ENCODE measurements at regions not wholly inside any gene's neighbourhood (a gene's known extent, or its start where the extent isn't known, plus 50 kb on each side); places are given as distances from the start of the nearest gene placed in this dataset.

DNA sequence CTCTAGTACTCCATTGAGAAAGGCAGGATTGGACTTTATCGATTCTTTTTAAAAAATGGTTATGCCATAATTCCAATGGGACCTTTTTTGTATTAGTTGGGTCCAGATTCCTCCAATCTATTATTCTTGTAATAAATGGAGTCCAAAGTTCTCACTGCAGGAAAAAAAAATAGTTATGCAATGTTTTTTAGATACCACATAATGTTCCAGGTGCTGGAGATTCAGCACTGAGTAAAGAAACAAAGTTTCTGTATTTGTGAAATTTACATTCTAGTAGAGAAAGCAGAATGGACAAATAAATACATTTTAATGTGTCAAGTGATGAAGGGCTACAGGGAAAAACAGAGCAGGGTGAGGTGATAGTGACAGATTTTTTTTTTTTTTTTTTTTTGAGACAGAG, 78.5 kb upstream of the MYCN start:
- TF ChIP-seq ZNF114 (tag by site-specific recombination; IDR thresholded peaks at IDR 0.05) (no peak), ZNF274 (IDR thresholded peaks at IDR 0.05; ENCODE audit: low read length) (no peak), ZNF274 (tag by site-specific recombination; IDR thresholded peaks at IDR 0.05; ENCODE audit: borderline replicate concordance) (no peak), BCL11A (tag by site-specific recombination; IDR thresholded peaks at IDR 0.05; ENCODE audit: low read depth) (no peak), ZNF660 (tag by site-specific recombination; IDR thresholded peaks at IDR 0.05) (no peak), TRIM28 (IDR thresholded peaks at IDR 0.05; ENCODE audit: borderline replicate concordance, low read length) (no peak)
- TF ChIP-seq, protein P1, sequence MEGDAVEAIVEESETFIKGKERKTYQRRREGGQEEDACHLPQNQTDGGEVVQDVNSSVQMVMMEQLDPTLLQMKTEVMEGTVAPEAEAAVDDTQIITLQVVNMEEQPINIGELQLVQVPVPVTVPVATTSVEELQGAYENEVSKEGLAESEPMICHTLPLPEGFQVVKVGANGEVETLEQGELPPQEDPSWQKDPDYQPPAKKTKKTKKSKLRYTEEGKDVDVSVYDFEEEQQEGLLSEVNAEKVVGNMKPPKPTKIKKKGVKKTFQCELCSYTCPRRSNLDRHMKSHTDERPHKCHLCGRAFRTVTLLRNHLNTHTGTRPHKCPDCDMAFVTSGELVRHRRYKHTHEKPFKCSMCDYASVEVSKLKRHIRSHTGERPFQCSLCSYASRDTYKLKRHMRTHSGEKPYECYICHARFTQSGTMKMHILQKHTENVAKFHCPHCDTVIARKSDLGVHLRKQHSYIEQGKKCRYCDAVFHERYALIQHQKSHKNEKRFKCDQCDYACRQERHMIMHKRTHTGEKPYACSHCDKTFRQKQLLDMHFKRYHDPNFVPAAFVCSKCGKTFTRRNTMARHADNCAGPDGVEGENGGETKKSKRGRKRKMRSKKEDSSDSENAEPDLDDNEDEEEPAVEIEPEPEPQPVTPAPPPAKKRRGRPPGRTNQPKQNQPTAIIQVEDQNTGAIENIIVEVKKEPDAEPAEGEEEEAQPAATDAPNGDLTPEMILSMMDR (tag by site-specific recombination; IDR thresholded peaks at IDR 0.05): no peak
- TF ChIP-seq, protein P2, sequence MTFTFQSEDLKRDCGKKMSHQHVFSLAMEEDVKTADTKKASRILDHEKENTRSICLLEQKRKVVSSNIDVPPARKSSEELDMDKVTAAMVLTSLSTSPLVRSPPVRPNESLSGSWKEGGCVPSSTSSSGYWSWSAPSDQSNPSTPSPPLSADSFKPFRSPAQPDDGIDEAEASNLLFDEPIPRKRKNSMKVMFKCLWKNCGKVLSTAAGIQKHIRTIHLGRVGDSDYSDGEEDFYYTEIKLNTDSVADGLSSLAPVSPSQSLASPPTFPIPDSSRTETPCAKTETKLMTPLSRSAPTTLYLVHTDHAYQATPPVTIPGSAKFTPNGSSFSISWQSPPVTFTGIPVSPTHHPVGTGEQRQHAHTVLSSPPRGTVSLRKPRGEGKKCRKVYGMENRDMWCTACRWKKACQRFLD (tag by site-specific recombination; IDR thresholded peaks at IDR 0.05): no peak
- TF ChIP-seq, protein P3, sequence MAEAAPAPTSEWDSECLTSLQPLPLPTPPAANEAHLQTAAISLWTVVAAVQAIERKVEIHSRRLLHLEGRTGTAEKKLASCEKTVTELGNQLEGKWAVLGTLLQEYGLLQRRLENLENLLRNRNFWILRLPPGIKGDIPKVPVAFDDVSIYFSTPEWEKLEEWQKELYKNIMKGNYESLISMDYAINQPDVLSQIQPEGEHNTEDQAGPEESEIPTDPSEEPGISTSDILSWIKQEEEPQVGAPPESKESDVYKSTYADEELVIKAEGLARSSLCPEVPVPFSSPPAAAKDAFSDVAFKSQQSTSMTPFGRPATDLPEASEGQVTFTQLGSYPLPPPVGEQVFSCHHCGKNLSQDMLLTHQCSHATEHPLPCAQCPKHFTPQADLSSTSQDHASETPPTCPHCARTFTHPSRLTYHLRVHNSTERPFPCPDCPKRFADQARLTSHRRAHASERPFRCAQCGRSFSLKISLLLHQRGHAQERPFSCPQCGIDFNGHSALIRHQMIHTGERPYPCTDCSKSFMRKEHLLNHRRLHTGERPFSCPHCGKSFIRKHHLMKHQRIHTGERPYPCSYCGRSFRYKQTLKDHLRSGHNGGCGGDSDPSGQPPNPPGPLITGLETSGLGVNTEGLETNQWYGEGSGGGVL (tag by site-specific recombination; IDR thresholded peaks at IDR 0.05): no peak
